Keratinocyte (primary cell): ENCODE measurements at regions not wholly inside any gene's neighbourhood (a gene's known extent, or its start where the extent isn't known, plus 50 kb on each side); places are given as distances from the start of the nearest gene placed in this dataset.

ENCODE experiments used
- DNase-seq: peaks from one replicate; pipeline ENCODE4 v3.0.0-alpha.2; 2011; ENCODE audit warnings: low read depth, missing footprints, low spot score
- FAIRE-seq: peaks from 2 replicates; lab custom pipeline; 2011; peaks lifted over from hg19 to GRCh38; lab: Jason Lieb, UNC
- H2AFZ ChIP-seq: 2 replicates; pipeline ENCODE4 v1.6.0; 2012; ENCODE audit warnings: low read length, control low read depth, inconsistent platforms; ENCODE audit not compliant: control insufficient read depth
- H3K27ac ChIP-seq: 2 replicates; pipeline ENCODE4 v1.5.1; 2011; ENCODE audit warnings: low read length; ENCODE audit not compliant: control insufficient read depth, insufficient read depth
- H3K27me3 ChIP-seq: 3 replicates; pipeline ENCODE4 v1.6.0; 2011; ENCODE audit warnings: low read length; ENCODE audit not compliant: control insufficient read depth, insufficient read depth; ENCODE audit errors: extremely low read depth
- H3K36me3 ChIP-seq, 2 experiments: 2 replicates in 1 of 2; 3 replicates in 1 of 2; pipeline ENCODE4 v1.5.1; 2011; ENCODE audit warnings: low read length in 2 of 2, mild to moderate bottlenecking in 1 of 2; ENCODE audit not compliant: control insufficient read depth in 2 of 2, insufficient read depth in 2 of 2; ENCODE audit errors: extremely low read depth in 1 of 2
- H3K4me1 ChIP-seq: 3 replicates; pipeline ENCODE4 v1.5.1; 2011; ENCODE audit warnings: low read length; ENCODE audit not compliant: control insufficient read depth, insufficient read depth; ENCODE audit errors: extremely low read depth
- H3K4me2 ChIP-seq: 3 replicates; pipeline ENCODE4 v1.6.0; 2011; ENCODE audit warnings: low read depth, low read length; ENCODE audit not compliant: control insufficient read depth, insufficient read depth; ENCODE audit errors: extremely low read depth
- H3K4me3 ChIP-seq, 3 experiments: fragments of 200-600 bp in 1 of 3; sonication (generic) in 1 of 3; 2 replicates in 2 of 3; 3 replicates in 1 of 3; pipeline ENCODE4 v1.5.1; 2011 to 2016; ENCODE audit warnings: low read length in 3 of 3, mild to moderate bottlenecking in 3 of 3, control low read depth in 2 of 3, inconsistent platforms in 1 of 3, low read depth in 1 of 3, mixed read lengths in 1 of 3, mixed run types in 1 of 3, moderate library complexity in 1 of 3; ENCODE audit not compliant: control insufficient read depth in 2 of 3, insufficient read depth in 2 of 3; ENCODE audit errors: extremely low read depth in 1 of 3
- H3K79me2 ChIP-seq: 2 replicates; pipeline ENCODE4 v1.6.0; 2012; ENCODE audit warnings: low read length; ENCODE audit not compliant: control insufficient read depth, insufficient read depth
- H3K9ac ChIP-seq: 3 replicates; pipeline ENCODE4 v1.6.0; 2011; ENCODE audit warnings: low read length; ENCODE audit not compliant: control insufficient read depth, insufficient read depth; ENCODE audit errors: extremely low read depth
- H3K9me1 ChIP-seq: 3 replicates; pipeline ENCODE4 v1.6.0; 2011; ENCODE audit warnings: low read length; ENCODE audit not compliant: control insufficient read depth, insufficient read depth; ENCODE audit errors: extremely low read depth
- H3K9me3 ChIP-seq: 2 replicates; pipeline ENCODE4 v1.5.1; 2012; ENCODE audit warnings: low read depth, low read length; ENCODE audit not compliant: control insufficient read depth
- H4K20me1 ChIP-seq: 3 replicates; pipeline ENCODE4 v1.6.0; 2011; ENCODE audit warnings: low read length; ENCODE audit not compliant: control insufficient read depth, insufficient read depth; ENCODE audit errors: extremely low read depth
- CTCF ChIP-seq, 3 experiments: IDR thresholded peaks in 1 of 3; conservative IDR thresholded peaks in 1 of 3; optimal IDR thresholded peaks in 1 of 3; 2 replicates in 2 of 3; 3 replicates in 1 of 3; pipeline versions ENCODE3 to v1.5.1; 2011; ENCODE audit warnings: low read length in 3 of 3, mild to moderate bottlenecking in 3 of 3, moderate library complexity in 2 of 3, control low read depth in 1 of 3, inconsistent platforms in 1 of 3; ENCODE audit not compliant: insufficient read depth in 2 of 3; ENCODE audit errors: extremely low read depth in 1 of 3
- EZH2 ChIP-seq: IDR thresholded peaks from one replicate; pipeline ENCODE4 v1.6.1; 2012; ENCODE audit warnings: inconsistent platforms, mild to moderate bottlenecking, low read length, moderate library complexity
- dilution Hi-C: fragments of 300-500 bp; cut with MboI; formaldehyde crosslinking; loops from one replicate; pipeline ENCODE4 v1.7.0; 2020; ENCODE audit warnings: low sequenced_read_pairs; ENCODE audit not compliant: extremely low pct_ligation_motif_present

- no peak overlapping the region for H3K4me2 ChIP-seq
- FAIRE-seq: no peak
- dilution Hi-C loops: no loop called here
These were observed 1365.2 kb upstream of the ADGRL3 start for GRCh38 chr4:59834943-59835342.

GRCh38 chr4:59837751-59838150 is 1362.4 kb upstream of the ADGRL3 start:
- H3K4me2 ChIP-seq: no peak overlapping the region
- no peaks in the 10 kb centered on the region for H3K9me3 ChIP-seq
- FAIRE-seq (no peak), DNase-seq (no peak)
- H3K4me3 ChIP-seq: no peak overlapping the region
- no peaks in the 10 kb centered on the region for H3K9me1 ChIP-seq
- H3K27ac ChIP-seq: no peak overlapping the region
- H3K36me3 ChIP-seq: no peaks in the 10 kb centered on the region
- no peaks in the 10 kb centered on the region for H3K79me2 ChIP-seq
- H3K4me1 ChIP-seq: no peaks in the 10 kb centered on the region
- no peaks in the 10 kb centered on the region for H3K27me3 ChIP-seq
- dilution Hi-C loops: no loop called here
- no peak overlapping the region for H2AFZ ChIP-seq
- H4K20me1 ChIP-seq: no peaks in the 10 kb centered on the region
- TF ChIP-seq CTCF (optimal IDR thresholded peaks at IDR 0.05 in 1 of 3, IDR thresholded peaks at IDR 0.05 in 1 of 3, conservative IDR thresholded peaks at IDR 0.05 in 1 of 3; ENCODE audit: extremely low read depth in 1 of 3, insufficient read depth in 2 of 3, low read length in 3 of 3) (no peak), EZH2 (no peak)
- H3K9ac ChIP-seq: no peak overlapping the region

More at GRCh38 chr4:59834943-59835342, 1365.2 kb upstream of the ADGRL3 start:
- H3K27me3 ChIP-seq: no peaks in the 10 kb centered on the region
- DNase-seq: no peak
- H2AFZ ChIP-seq: no peak overlapping the region
- H3K9me1 ChIP-seq: no peaks in the 10 kb centered on the region
- no peak overlapping the region for H3K4me3 ChIP-seq
- TF ChIP-seq EZH2: no peak
- no peak for TF ChIP-seq CTCF (optimal IDR thresholded peaks at IDR 0.05 in 1 of 3, IDR thresholded peaks at IDR 0.05 in 1 of 3, conservative IDR thresholded peaks at IDR 0.05 in 1 of 3; ENCODE audit: extremely low read depth in 1 of 3, insufficient read depth in 2 of 3, low read length in 3 of 3)
- H3K9me3 ChIP-seq: no peaks in the 10 kb centered on the region
- no peaks in the 10 kb centered on the region for H4K20me1 ChIP-seq
- H3K27ac ChIP-seq: no peak overlapping the region
- H3K4me1 ChIP-seq: no peaks in the 10 kb centered on the region
- H3K36me3 ChIP-seq: no peaks in the 10 kb centered on the region
- no peaks in the 10 kb centered on the region for H3K79me2 ChIP-seq
- no peak overlapping the region for H3K9ac ChIP-seq
